HCT116 (cell line): ENCODE measurements at regions not wholly inside any gene's neighbourhood (a gene's known extent, or its start where the extent isn't known, plus 50 kb on each side); places are given as distances from the start of the nearest gene placed in this dataset.

Experiments used
- ATAC-seq: fragments of 200-7000 bp; cut with Tn5 transposase; 2 replicates; pipeline ENCODE4 v1.9.1; 2020; ENCODE audit warnings: mild to moderate bottlenecking, moderate library complexity
- BruUV-seq: library from RNA; stranded (reverse); fragments of 400-500 nt; replicated peaks from 2 replicates; lab custom pipeline; 2021; lab: Mats Ljungman, UMichigan
- CTCF ChIA-PET: fragments of 300-600 bp; sonication (Branson Sonifier 250); formaldehyde crosslinking; loops from one replicate; lab custom pipeline; 2021; ENCODE audit warnings: antibody characterized with exemption; lab: Charles Lee
- POLR2A ChIA-PET: fragments of 300-600, 350-600 bp; sonication (Branson Sonifier 250); formaldehyde crosslinking; loops from one replicate; lab custom pipeline; 2021; ENCODE audit warnings: antibody characterized with exemption; lab: Charles Lee
- RAD21 ChIA-PET, 2 experiments: fragments of 300-600 bp; sonication (Branson Sonifier 250); formaldehyde crosslinking; loops; one replicate each; lab custom pipeline; 2023; ENCODE audit warnings: low total read pairs in 2 of 2; ENCODE audit not compliant: uncharacterized antibody in 2 of 2, unreplicated experiment in 2 of 2, low non-redundant PET in 1 of 2; lab: Charles Lee
- DNase-seq: peaks from one replicate; pipeline ENCODE4 v3.0.0-alpha.2; 2010; ENCODE audit warnings: low read depth, low spot score
- H2AFZ ChIP-seq: fragments of 200-600 bp; shearing (Covaris generic), sonication (generic); 2 replicates; pipeline ENCODE4 v1.6.1; 2017; ENCODE audit warnings: low read depth, mixed run types, mixed read lengths, antibody characterized with exemption, low read length; ENCODE audit not compliant: poor library complexity, severe bottlenecking
- H3K27ac ChIP-seq: 2 replicates; pipeline ENCODE4 v1.5.1; 2012; ENCODE audit warnings: low read depth, low read length
- H3K27me3 ChIP-seq: fragments of 200-600 bp; sonication (generic); 2 replicates; pipeline ENCODE4 v1.6.1; 2016; ENCODE audit warnings: mixed run types, low read length, mixed read lengths; ENCODE audit not compliant: insufficient read depth
- H3K36me3 ChIP-seq, 2 experiments: fragments of 200-500 bp in 1 of 2; fragments of 200-600 bp in 1 of 2; sonication (Bioruptor generic) in 1 of 2; sonication (generic) in 1 of 2; 2 replicates each; pipeline versions ENCODE4 v1.5.1 to v1.6.1; 2014 to 2016; ENCODE audit warnings: low read length in 2 of 2, inconsistent platforms in 1 of 2, mixed read lengths in 1 of 2, mixed run types in 1 of 2; ENCODE audit not compliant: insufficient read depth in 2 of 2, control insufficient read depth in 1 of 2
- H3K4me1 ChIP-seq, 2 experiments: fragments of 200-600 bp in 1 of 2; sonication (generic) in 1 of 2; 2 replicates each; pipeline versions ENCODE4 v1.5.1 to v1.6.1; 2012 to 2017; ENCODE audit warnings: low read length in 2 of 2, inconsistent platforms in 1 of 2, mild to moderate bottlenecking in 1 of 2, mixed read lengths in 1 of 2, mixed run types in 1 of 2, moderate library complexity in 1 of 2; ENCODE audit not compliant: insufficient read depth in 2 of 2, control insufficient read depth in 1 of 2
- H3K4me2 ChIP-seq: fragments of 200-600 bp; sonication (generic); 2 replicates; pipeline ENCODE4 v1.6.1; 2017; ENCODE audit warnings: mixed run types, low read length, mixed read lengths
- H3K4me3 ChIP-seq, 2 experiments: fragments of 200-600 bp in 1 of 2; sonication (generic) in 1 of 2; replicated peaks in 1 of 2; 2 replicates each; pipeline ENCODE4 v1.5.1; 2011 to 2016; ENCODE audit warnings: low read length in 2 of 2, control low read depth in 1 of 2, low read depth in 1 of 2, mild to moderate bottlenecking in 1 of 2, mixed read lengths in 1 of 2, mixed run types in 1 of 2
- H3K79me2 ChIP-seq: fragments of 200-600 bp; sonication (generic); 2 replicates; pipeline ENCODE4 v1.6.1; 2017; ENCODE audit warnings: mild to moderate bottlenecking, mixed run types, low read length, moderate library complexity, mixed read lengths; ENCODE audit not compliant: insufficient read depth
- H3K9ac ChIP-seq: fragments of 200-600 bp; sonication (generic); 2 replicates; pipeline ENCODE4 v1.6.1; 2016; ENCODE audit warnings: low read length, mixed read lengths
- H3K9me2 ChIP-seq: fragments of 200-600 bp; sonication (generic), shearing (Covaris generic); 2 replicates; pipeline ENCODE4 v1.6.1; 2017; ENCODE audit warnings: mixed run types, mild to moderate bottlenecking, moderate library complexity; ENCODE audit not compliant: insufficient read depth
- H3K9me3 ChIP-seq, 2 experiments: fragments of 200-500 bp in 1 of 2; fragments of 200-600 bp in 1 of 2; sonication (Bioruptor generic) in 1 of 2; sonication (generic) in 1 of 2; 2 replicates each; pipeline ENCODE4 v1.6.1; 2014 to 2017; ENCODE audit warnings: low read length in 2 of 2, mixed read lengths in 2 of 2, inconsistent platforms in 1 of 2, low read depth in 1 of 2, mild to moderate bottlenecking in 1 of 2, mixed run types in 1 of 2, moderate library complexity in 1 of 2; ENCODE audit not compliant: control insufficient read depth in 1 of 2, insufficient read depth in 1 of 2
- H4K20me1 ChIP-seq: fragments of 200-600 bp; sonication (generic), shearing (Covaris generic); 2 replicates; pipeline ENCODE4 v1.6.1; 2017; ENCODE audit warnings: mixed run types, mild to moderate bottlenecking, moderate library complexity; ENCODE audit not compliant: insufficient read depth
- CEBPB ChIP-seq: IDR thresholded peaks from 2 replicates; pipeline ENCODE4 v1.6.1; 2012; ENCODE audit warnings: low read depth
- CTCF ChIP-seq, 3 experiments: fragments of 200-600 bp in 1 of 3; sonication (generic) in 1 of 3; IDR thresholded peaks in 2 of 3; conservative IDR thresholded peaks in 1 of 3; 2 replicates each; pipeline ENCODE4 v1.5.1; 2012 to 2017; ENCODE audit warnings: low read depth in 2 of 3, low read length in 2 of 3, antibody characterized with exemption in 1 of 3, borderline replicate concordance in 1 of 3, control low read depth in 1 of 3, mild to moderate bottlenecking in 1 of 3, mixed read lengths in 1 of 3, mixed run types in 1 of 3, moderate library complexity in 1 of 3; ENCODE audit not compliant: insufficient read depth in 1 of 3
- EZH2 ChIP-seq: fragments of 200-600 bp; sonication (generic); IDR thresholded peaks from 2 replicates; pipeline ENCODE4 v1.6.1; 2017; ENCODE audit warnings: antibody characterized with exemption, mixed run types
- FOSL1 ChIP-seq: IDR thresholded peaks from 2 replicates; pipeline ENCODE4 v1.6.1; 2012; ENCODE audit warnings: low read depth
- RAD21 ChIP-seq: IDR thresholded peaks from 2 replicates; pipeline ENCODE4 v1.6.1; 2012; ENCODE audit warnings: low read depth, mild to moderate bottlenecking
- REST ChIP-seq: IDR thresholded peaks from 2 replicates; pipeline ENCODE4 v1.6.1; 2012; ENCODE audit warnings: low read depth
- SIN3A ChIP-seq: IDR thresholded peaks from 2 replicates; pipeline ENCODE4 v1.6.1; 2012; ENCODE audit warnings: low read depth
- YY1 ChIP-seq: IDR thresholded peaks from 2 replicates; pipeline ENCODE4 v1.6.1; 2011; ENCODE audit warnings: low read length, low read depth, moderate library complexity, mild to moderate bottlenecking; ENCODE audit not compliant: insufficient replicate concordance; ENCODE audit errors: extremely low read depth
- intact Hi-C: fragments of 100-400 bp; cut with micrococcal nuclease; formaldehyde crosslinking; loops from 2 replicates; pipeline ENCODE4 v1.10.0; 2022
- TF ChIP-seq, protein P1 (sequence below): IDR thresholded peaks from 2 replicates; pipeline ENCODE4 v1.6.1; 2011; ENCODE audit warnings: mild to moderate bottlenecking, low read length, moderate library complexity; ENCODE audit not compliant: insufficient replicate concordance; ENCODE audit errors: extremely low read depth
- TF ChIP-seq, protein P2 (sequence below): IDR thresholded peaks from 2 replicates; pipeline ENCODE4 v1.6.1; 2012

- BruUV-seq = no TSS peak
- Histone ChIP-seq H3K4me1 (0 out of 4 replicates have a peak, but pooled peaks cover 0 to 2% of the 10 kb centered on the region in 2 experiments), H2AFZ (no peak overlapping the region), H3K36me3 (no peaks in the 10 kb centered on the region), H3K9ac (no peak overlapping the region), H3K4me2 (no peak overlapping the region), H3K9me3 (no peaks in the 10 kb centered on the region), H3K9me2 (no peaks in the 10 kb centered on the region)
- TF ChIP-seq, protein P1, sequence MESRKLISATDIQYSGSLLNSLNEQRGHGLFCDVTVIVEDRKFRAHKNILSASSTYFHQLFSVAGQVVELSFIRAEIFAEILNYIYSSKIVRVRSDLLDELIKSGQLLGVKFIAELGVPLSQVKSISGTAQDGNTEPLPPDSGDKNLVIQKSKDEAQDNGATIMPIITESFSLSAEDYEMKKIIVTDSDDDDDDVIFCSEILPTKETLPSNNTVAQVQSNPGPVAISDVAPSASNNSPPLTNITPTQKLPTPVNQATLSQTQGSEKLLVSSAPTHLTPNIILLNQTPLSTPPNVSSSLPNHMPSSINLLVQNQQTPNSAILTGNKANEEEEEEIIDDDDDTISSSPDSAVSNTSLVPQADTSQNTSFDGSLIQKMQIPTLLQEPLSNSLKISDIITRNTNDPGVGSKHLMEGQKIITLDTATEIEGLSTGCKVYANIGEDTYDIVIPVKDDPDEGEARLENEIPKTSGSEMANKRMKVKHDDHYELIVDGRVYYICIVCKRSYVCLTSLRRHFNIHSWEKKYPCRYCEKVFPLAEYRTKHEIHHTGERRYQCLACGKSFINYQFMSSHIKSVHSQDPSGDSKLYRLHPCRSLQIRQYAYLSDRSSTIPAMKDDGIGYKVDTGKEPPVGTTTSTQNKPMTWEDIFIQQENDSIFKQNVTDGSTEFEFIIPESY = no peak
- no peak for TF ChIP-seq YY1
- no peak for TF ChIP-seq CTCF (IDR thresholded peaks at IDR 0.05 in 2 of 3, conservative IDR thresholded peaks at IDR 0.05 in 1 of 3; ENCODE audit: borderline replicate concordance in 1 of 3, insufficient read depth in 1 of 3, low read depth in 2 of 3, low read length in 2 of 3)
- no peak for TF ChIP-seq FOSL1
- no peak for TF ChIP-seq RAD21
- TF ChIP-seq, protein P2, sequence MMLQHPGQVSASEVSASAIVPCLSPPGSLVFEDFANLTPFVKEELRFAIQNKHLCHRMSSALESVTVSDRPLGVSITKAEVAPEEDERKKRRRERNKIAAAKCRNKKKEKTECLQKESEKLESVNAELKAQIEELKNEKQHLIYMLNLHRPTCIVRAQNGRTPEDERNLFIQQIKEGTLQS = no peak
- no peak for TF ChIP-seq SIN3A
- TF ChIP-seq REST = no peak
- TF ChIP-seq CEBPB = no peak
- TF ChIP-seq EZH2 = no peak
- TF ChIP-seq, all 23 proteins: peak for 0
- intact Hi-C loops = no loop called here
- CTCF ChIA-PET = no interaction called here
- no peak for ATAC-seq
- POLR2A ChIA-PET = no interaction called here
- H4K20me1 ChIP-seq = no peaks in the 10 kb centered on the region
- no peak overlapping the region for H3K27ac ChIP-seq
- no peak overlapping the region for H3K4me3 ChIP-seq
- DNase-seq = no peak
- RAD21 ChIA-PET = no interaction called here
- no peaks in the 10 kb centered on the region for H3K79me2 ChIP-seq
- peaks cover 31% of the 10 kb centered on the region; the same call in 1 of the 2 replicates for H3K27me3 ChIP-seq
Observed at GRCh38 chr3:43858294-43858701, 167.6 kb downstream of the ABHD5 start.
